ENCODE measurements at regions not wholly inside any gene's neighbourhood (a gene's known extent, or its start where the extent isn't known, plus 50 kb on each side); places are given as distances from the start of the nearest gene placed in this dataset.

- no peak for TF ChIP-seq ATF2 (IDR thresholded peaks at IDR 0.05; ENCODE audit: low read length)
Observed at GRCh38 chr7:98452791-98453190, 51.9 kb upstream of the BAIAP2L1 start (continued).
